ENCODE measurements at regions not wholly inside any gene's neighbourhood (a gene's known extent, or its start where the extent isn't known, plus 50 kb on each side); places are given as distances from the start of the nearest gene placed in this dataset.

- DNase-seq, result no peak
These were observed 62.1 kb upstream of the STEAP1B start for GRCh38 chr7:22561895-22562593.

GRCh38 chr7:22561321-22561811 lies 61.4 kb upstream of the STEAP1B start:
- DNase-seq, result no peak

- DNase-seq, result peak; percentile 61
These were observed 60.0 kb upstream of the STEAP1B start for GRCh38 chr7:22559829-22560489.

GRCh38 chr7:22557167-22557566 lies 57.2 kb upstream of the STEAP1B start:
- no peak for DNase-seq

- DNase-seq, result no peak
These were observed 55.5 kb upstream of the STEAP1B start for GRCh38 chr7:22555476-22555875.

GRCh38 chr7:22554184-22554583 lies 54.2 kb upstream of the STEAP1B start:
- no peak for DNase-seq

GRCh38 chr7:22551768-22552513 lies 52.0 kb upstream of the STEAP1B start:
- no peak for DNase-seq

- no peak for DNase-seq
These were observed 50.6 kb upstream of the STEAP1B start for GRCh38 chr7:22550514-22551030.

- peak; percentile 22 for DNase-seq
These were observed 49.9 kb upstream of the STEAP1B start for GRCh38 chr7:22549667-22550513.
